ENCODE measurements at regions not wholly inside any gene's neighbourhood (a gene's known extent, or its start where the extent isn't known, plus 50 kb on each side); places are given as distances from the start of the nearest gene placed in this dataset.

DNA sequence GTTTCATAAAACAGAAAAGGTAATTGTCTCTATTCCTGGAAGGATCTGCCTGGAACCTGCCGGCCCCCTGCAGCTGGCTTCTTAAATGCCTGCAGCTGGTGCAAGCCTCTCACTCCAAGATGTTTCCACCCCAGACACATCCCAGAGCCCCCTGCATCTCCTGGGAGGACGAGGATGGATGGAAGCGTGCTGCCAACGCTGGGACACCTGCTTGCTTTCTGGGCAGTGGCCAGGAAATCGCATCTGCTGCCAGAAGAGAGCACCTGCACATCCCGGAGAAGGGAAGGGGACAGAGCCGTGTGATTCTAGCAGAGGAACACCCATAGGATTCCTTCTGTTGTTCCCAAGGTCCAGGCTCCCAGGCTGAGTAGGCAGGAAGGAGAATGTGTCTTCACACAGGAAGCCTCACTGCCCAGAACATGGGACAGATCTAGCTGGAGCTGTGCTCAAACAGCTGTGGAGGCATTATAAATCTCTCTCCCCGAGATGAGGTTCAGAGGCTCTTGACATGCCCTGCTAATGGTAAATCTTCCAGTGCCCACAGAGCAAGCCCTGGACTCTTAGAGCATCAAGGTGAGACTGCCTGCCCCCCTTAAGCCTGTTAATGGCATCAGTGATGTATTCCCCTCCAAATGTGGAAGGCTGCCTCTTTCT lies 138.8 kb upstream of the MAP1LC3B2 start:
- Mint-ChIP-seq H3K27me3 (ENCODE audit: insufficient read depth, unreplicated experiment) (no peaks in the 10 kb centered on the region), H3K36me3 (ENCODE audit: insufficient read depth, unreplicated experiment) (no peaks in the 10 kb centered on the region), H3K27ac (ENCODE audit: low read depth, unreplicated experiment) (no peak overlapping the region), H3K4me1 (ENCODE audit: insufficient read depth, unreplicated experiment) (no peaks in the 10 kb centered on the region), H3K9me3 (ENCODE audit: unreplicated experiment) (no peaks in the 10 kb centered on the region), H3K4me3 (ENCODE audit: unreplicated experiment) (no peak overlapping the region)
- no TSS peak for BruUV-seq (replicated peaks)
- CTCF ChIA-PET, result no interaction called here
- POLR2A ChIA-PET, result interaction anchor here (1.0 kb wide), 1 partner anchor 14 kb away, joined by 4 read pairs; no protein-coding TSS in a partner anchor
- intact Hi-C loops (cut with micrococcal nuclease), result no loop called here
- TF ChIP-seq, protein P1, sequence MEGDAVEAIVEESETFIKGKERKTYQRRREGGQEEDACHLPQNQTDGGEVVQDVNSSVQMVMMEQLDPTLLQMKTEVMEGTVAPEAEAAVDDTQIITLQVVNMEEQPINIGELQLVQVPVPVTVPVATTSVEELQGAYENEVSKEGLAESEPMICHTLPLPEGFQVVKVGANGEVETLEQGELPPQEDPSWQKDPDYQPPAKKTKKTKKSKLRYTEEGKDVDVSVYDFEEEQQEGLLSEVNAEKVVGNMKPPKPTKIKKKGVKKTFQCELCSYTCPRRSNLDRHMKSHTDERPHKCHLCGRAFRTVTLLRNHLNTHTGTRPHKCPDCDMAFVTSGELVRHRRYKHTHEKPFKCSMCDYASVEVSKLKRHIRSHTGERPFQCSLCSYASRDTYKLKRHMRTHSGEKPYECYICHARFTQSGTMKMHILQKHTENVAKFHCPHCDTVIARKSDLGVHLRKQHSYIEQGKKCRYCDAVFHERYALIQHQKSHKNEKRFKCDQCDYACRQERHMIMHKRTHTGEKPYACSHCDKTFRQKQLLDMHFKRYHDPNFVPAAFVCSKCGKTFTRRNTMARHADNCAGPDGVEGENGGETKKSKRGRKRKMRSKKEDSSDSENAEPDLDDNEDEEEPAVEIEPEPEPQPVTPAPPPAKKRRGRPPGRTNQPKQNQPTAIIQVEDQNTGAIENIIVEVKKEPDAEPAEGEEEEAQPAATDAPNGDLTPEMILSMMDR (IDR thresholded peaks at IDR 0.05; ENCODE audit: unreplicated experiment), result no peak
- no peak for DNase-seq (ENCODE audit: unreplicated experiment)

DNA sequence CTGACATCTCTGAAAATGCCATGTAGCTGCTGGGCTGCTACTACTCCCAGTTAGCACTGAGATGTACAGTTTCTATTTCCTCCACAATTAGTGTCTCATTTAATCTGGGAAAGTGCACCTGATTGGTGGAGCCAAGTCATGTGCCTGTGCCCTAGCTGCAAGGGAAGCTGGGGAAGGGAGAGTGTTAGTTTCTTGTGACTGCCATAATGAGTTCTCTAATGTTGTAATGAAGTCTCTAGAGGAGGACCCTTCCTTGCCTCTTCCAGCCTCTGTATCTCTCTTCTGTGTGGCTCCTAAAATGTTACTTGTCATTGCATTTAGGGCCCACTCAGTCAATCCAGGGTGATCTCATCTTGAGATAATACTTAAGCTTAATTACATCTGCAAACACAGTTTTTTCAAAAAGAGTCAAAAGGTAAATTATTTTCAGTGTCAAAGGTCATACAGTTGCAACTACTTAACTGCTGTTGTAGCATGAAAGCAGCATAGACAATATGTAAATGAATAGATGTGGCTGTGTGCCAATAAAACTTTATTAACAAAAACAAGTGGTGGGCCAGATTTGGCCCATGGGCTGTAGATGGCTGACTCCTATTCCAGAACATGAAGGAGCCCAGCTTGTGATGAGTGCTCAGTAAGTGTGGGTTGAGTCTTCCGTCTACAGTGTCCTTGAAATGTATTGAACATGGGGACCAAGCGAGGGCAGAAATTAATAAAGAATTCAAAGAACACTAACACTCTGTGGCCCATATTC lies 137.2 kb upstream of the MAP1LC3B2 start:
- intact Hi-C loops (cut with micrococcal nuclease), result no loop called here
- CTCF ChIA-PET, result interaction anchor here (0.5 to 0.9 kb wide), 5 partner anchors 9 to 424 kb away, joined by 3 to 4 read pairs (median 3); no protein-coding TSS in a partner anchor

DNA sequence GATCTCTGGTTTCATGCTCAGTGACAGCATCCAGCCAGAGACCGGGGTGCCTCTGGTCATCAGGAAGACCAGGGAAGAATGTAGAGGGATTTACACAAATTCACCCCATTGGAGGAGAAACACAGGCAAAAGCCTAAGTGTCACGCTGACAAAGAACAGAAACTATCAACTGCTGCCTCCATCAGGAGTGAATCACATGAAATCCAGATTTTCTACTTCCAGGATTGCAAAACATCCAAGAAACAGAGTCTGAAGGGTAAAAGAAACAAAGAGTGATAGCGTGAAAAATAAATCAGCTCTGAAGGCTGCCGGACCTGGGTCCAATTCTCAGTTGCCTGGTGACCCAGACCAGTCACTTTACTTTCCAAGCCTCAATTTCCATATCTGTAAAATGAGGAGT lies 136.1 kb upstream of the MAP1LC3B2 start:
- Mint-ChIP-seq H3K27ac (ENCODE audit: low read depth, unreplicated experiment) (no peak overlapping the region), H3K4me3 (ENCODE audit: unreplicated experiment) (no peak overlapping the region), H3K27me3 (ENCODE audit: insufficient read depth, unreplicated experiment) (no peaks in the 10 kb centered on the region), H3K9me3 (ENCODE audit: unreplicated experiment) (no peaks in the 10 kb centered on the region), H3K4me1 (ENCODE audit: insufficient read depth, unreplicated experiment) (peaks cover 9% of the 10 kb centered on the region), H3K36me3 (ENCODE audit: insufficient read depth, unreplicated experiment) (no peaks in the 10 kb centered on the region)
- intact Hi-C loops (cut with micrococcal nuclease), result no loop called here
- ChIA-PET POLR2A (no interaction called here), CTCF (interaction anchor here (0.7 kb wide), 1 partner anchor 224 kb away, joined by 3 read pairs; no protein-coding TSS in a partner anchor)
- DNase-seq (ENCODE audit: unreplicated experiment), result peak; percentile 27
- TF ChIP-seq, protein P1 (IDR thresholded peaks at IDR 0.05; ENCODE audit: unreplicated experiment), result no peak
- BruUV-seq (replicated peaks), result no TSS peak

More for the DNA sequence above, 137.2 kb upstream of the MAP1LC3B2 start:
- TF ChIP-seq, protein P1 (IDR thresholded peaks at IDR 0.05; ENCODE audit: unreplicated experiment), result no peak
- Mint-ChIP-seq H3K27me3 (ENCODE audit: insufficient read depth, unreplicated experiment) (no peaks in the 10 kb centered on the region), H3K27ac (ENCODE audit: low read depth, unreplicated experiment) (no peak overlapping the region), H3K4me3 (ENCODE audit: unreplicated experiment) (no peak overlapping the region), H3K4me1 (ENCODE audit: insufficient read depth, unreplicated experiment) (peaks cover 9% of the 10 kb centered on the region), H3K9me3 (ENCODE audit: unreplicated experiment) (no peaks in the 10 kb centered on the region), H3K36me3 (ENCODE audit: insufficient read depth, unreplicated experiment) (no peaks in the 10 kb centered on the region)
- DNase-seq (ENCODE audit: unreplicated experiment), result no peak
- BruUV-seq (replicated peaks), result no TSS peak
- POLR2A ChIA-PET, result interaction anchor here (1.0 kb wide), 1 partner anchor 12 kb away, joined by 4 read pairs; no protein-coding TSS in a partner anchor
